Neural progenitor cell (in vitro differentiated cells): ENCODE measurements at regions not wholly inside any gene's neighbourhood (a gene's known extent, or its start where the extent isn't known, plus 50 kb on each side); places are given as distances from the start of the nearest gene placed in this dataset.

Source experiments
- DNase-seq: peaks from one replicate; pipeline ENCODE4 v3.0.0-alpha.2; 2016; ENCODE audit warnings: low spot score
- H2AFZ ChIP-seq: fragments of 200-600 bp; sonication (generic); replicated peaks from 2 replicates; pipeline ENCODE4 v1.6.1; 2016; ENCODE audit warnings: antibody characterized with exemption
- H3F3A ChIP-seq: fragments of 200-600 bp; sonication (generic); 2 replicates; pipeline ENCODE4 v1.6.1; 2016; ENCODE audit warnings: antibody characterized with exemption, low read depth
- H3K27ac ChIP-seq: fragments of 200-600 bp; sonication (generic); 2 replicates; pipeline ENCODE4 v1.5.1; 2016; ENCODE audit warnings: mild to moderate bottlenecking
- H3K27me3 ChIP-seq: fragments of 200-600 bp; sonication (generic); 2 replicates; pipeline ENCODE4 v1.6.1; 2016; ENCODE audit warnings: mild to moderate bottlenecking, moderate library complexity
- H3K36me3 ChIP-seq: fragments of 200-600 bp; sonication (generic); 2 replicates; pipeline ENCODE4 v1.5.1; 2016
- H3K4me1 ChIP-seq: fragments of 200-600 bp; sonication (generic); 2 replicates; pipeline ENCODE4 v1.6.1; 2016; ENCODE audit warnings: mixed run types
- H3K4me2 ChIP-seq: fragments of 200-600 bp; sonication (generic); 2 replicates; pipeline ENCODE4 v1.6.1; 2016
- H3K4me3 ChIP-seq: fragments of 200-600 bp; sonication (generic); 2 replicates; pipeline ENCODE4 v1.5.1; 2016
- H3K79me2 ChIP-seq: fragments of 200-600 bp; sonication (generic); 2 replicates; pipeline ENCODE4 v1.6.1; 2016; ENCODE audit warnings: low read depth
- H3K9ac ChIP-seq: fragments of 200-600 bp; sonication (generic); 2 replicates; pipeline ENCODE4 v1.6.1; 2016
- H3K9me3 ChIP-seq: fragments of 200-600 bp; sonication (generic); 2 replicates; pipeline ENCODE4 v1.5.1; 2016; ENCODE audit warnings: low read depth
- H4K20me1 ChIP-seq: fragments of 200-600 bp; sonication (generic); 2 replicates; pipeline ENCODE4 v1.6.1; 2016; ENCODE audit warnings: low read depth
- H3K27ac Mint-ChIP-seq: 3 replicates; pipeline ENCODE4 v1.8.0; 2021; ENCODE audit warnings: mixed read lengths
- H3K27me3 Mint-ChIP-seq: 2 replicates; pipeline ENCODE4 v1.8.0; 2022; ENCODE audit warnings: low read depth, mild to moderate bottlenecking, inconsistent platforms, moderate library complexity, mixed read lengths; ENCODE audit not compliant: insufficient read depth
- H3K36me3 Mint-ChIP-seq: 3 replicates; pipeline ENCODE4 v1.8.0; 2021; ENCODE audit warnings: mixed read lengths
- H3K4me1 Mint-ChIP-seq: 3 replicates; pipeline ENCODE4 v1.8.0; 2021; ENCODE audit warnings: mixed read lengths
- H3K4me3 Mint-ChIP-seq: 3 replicates; pipeline ENCODE4 v1.8.0; 2021; ENCODE audit warnings: mild to moderate bottlenecking, moderate library complexity, mixed read lengths
- H3K9me3 Mint-ChIP-seq: 3 replicates; pipeline ENCODE4 v1.8.0; 2020; ENCODE audit warnings: mixed read lengths
- EZH2 ChIP-seq: fragments of 200-600 bp; sonication (generic); IDR thresholded peaks from 2 replicates; pipeline ENCODE4 v1.6.1; 2017; ENCODE audit warnings: antibody characterized with exemption, mild to moderate bottlenecking, moderate library complexity
- EZH2phosphoT487 ChIP-seq: fragments of 200-600 bp; sonication (generic); IDR thresholded peaks from 2 replicates; pipeline ENCODE4 v1.6.1; 2017; ENCODE audit warnings: antibody characterized with exemption
- TF ChIP-seq, protein P1 (sequence below): fragments of 200-600 bp; sonication (generic); IDR thresholded peaks from 2 replicates; pipeline ENCODE4 v1.5.1; 2017; ENCODE audit warnings: antibody characterized with exemption, mild to moderate bottlenecking

GRCh38 chr5:51013036-51013435 is 346.6 kb downstream of the PARP8 start:
- Mint-ChIP-seq H3K4me3 (no peak overlapping the region), H3K27ac (no peak overlapping the region), H3K4me1 (no peaks in the 10 kb centered on the region), H3K36me3 (no peaks in the 10 kb centered on the region), H3K27me3 (peaks cover 2% of the 10 kb centered on the region), H3K9me3 (no peaks in the 10 kb centered on the region)
- TF ChIP-seq, protein P1, sequence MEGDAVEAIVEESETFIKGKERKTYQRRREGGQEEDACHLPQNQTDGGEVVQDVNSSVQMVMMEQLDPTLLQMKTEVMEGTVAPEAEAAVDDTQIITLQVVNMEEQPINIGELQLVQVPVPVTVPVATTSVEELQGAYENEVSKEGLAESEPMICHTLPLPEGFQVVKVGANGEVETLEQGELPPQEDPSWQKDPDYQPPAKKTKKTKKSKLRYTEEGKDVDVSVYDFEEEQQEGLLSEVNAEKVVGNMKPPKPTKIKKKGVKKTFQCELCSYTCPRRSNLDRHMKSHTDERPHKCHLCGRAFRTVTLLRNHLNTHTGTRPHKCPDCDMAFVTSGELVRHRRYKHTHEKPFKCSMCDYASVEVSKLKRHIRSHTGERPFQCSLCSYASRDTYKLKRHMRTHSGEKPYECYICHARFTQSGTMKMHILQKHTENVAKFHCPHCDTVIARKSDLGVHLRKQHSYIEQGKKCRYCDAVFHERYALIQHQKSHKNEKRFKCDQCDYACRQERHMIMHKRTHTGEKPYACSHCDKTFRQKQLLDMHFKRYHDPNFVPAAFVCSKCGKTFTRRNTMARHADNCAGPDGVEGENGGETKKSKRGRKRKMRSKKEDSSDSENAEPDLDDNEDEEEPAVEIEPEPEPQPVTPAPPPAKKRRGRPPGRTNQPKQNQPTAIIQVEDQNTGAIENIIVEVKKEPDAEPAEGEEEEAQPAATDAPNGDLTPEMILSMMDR = no peak
- TF ChIP-seq EZH2phosphoT487 = no peak
- Histone ChIP-seq H2AFZ (no peak overlapping the region), H3F3A (no peaks in the 10 kb centered on the region), H3K36me3 (no peaks in the 10 kb centered on the region), H3K79me2 (no peaks in the 10 kb centered on the region), H3K4me3 (no peak overlapping the region), H3K27me3 (no peaks in the 10 kb centered on the region), H3K4me1 (no peaks in the 10 kb centered on the region), H3K9me3 (no peaks in the 10 kb centered on the region), H3K9ac (no peak overlapping the region), H3K27ac (no peak overlapping the region), H3K4me2 (no peak overlapping the region), H4K20me1 (no peaks in the 10 kb centered on the region)
- no peak for DNase-seq

DNA sequence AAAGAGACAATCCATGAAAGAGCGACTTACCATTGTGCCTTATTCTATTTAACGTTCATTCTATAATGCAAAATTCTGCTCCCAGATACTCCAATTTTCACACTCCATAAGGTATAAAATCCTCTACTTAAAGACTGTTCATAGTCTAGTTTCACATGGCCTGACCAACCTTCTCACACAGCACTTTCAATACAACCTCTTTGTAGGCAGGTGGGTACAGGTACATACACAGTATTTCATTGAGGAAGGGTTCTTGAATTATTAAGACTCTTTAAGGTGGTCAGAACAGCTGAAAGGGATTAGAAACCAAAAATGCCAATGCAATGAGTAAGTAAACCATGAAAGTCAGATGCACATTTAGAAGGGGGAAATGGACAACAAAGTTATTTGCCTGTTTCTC is 352.0 kb downstream of the PARP8 start:
- no peak overlapping the region for H3K27ac ChIP-seq
- H3K4me1 Mint-ChIP-seq = no peaks in the 10 kb centered on the region
- DNase-seq = no peak
- no peaks in the 10 kb centered on the region for H3K27me3 ChIP-seq
- no peaks in the 10 kb centered on the region for H3F3A ChIP-seq
- H3K9me3 ChIP-seq = no peaks in the 10 kb centered on the region
- no peaks in the 10 kb centered on the region for H3K36me3 Mint-ChIP-seq
- no peak for TF ChIP-seq EZH2phosphoT487
- TF ChIP-seq EZH2 = no peak
- TF ChIP-seq, protein P1 = no peak
- H3K4me1 ChIP-seq = no peaks in the 10 kb centered on the region
- no peaks in the 10 kb centered on the region for H3K9me3 Mint-ChIP-seq
- H3K27ac Mint-ChIP-seq = no peak overlapping the region
- no peaks in the 10 kb centered on the region for H3K36me3 ChIP-seq
- H3K79me2 ChIP-seq = no peaks in the 10 kb centered on the region
- H3K9ac ChIP-seq = no peak overlapping the region
- no peak overlapping the region for H3K4me3 Mint-ChIP-seq
- H4K20me1 ChIP-seq = no peaks in the 10 kb centered on the region
- H3K4me3 ChIP-seq = no peak overlapping the region
- no peak overlapping the region for H3K4me2 ChIP-seq
- no peak overlapping the region for H2AFZ ChIP-seq
- H3K27me3 Mint-ChIP-seq = peaks cover 2% of the 10 kb centered on the region

- TF ChIP-seq EZH2 (no peak), EZH2phosphoT487 (no peak)
- TF ChIP-seq, protein P1 = no peak
- Mint-ChIP-seq H3K9me3 (no peaks in the 10 kb centered on the region), H3K4me3 (no peak overlapping the region), H3K27ac (no peak overlapping the region), H3K27me3 (peaks cover 5% of the 10 kb centered on the region), H3K4me1 (no peaks in the 10 kb centered on the region), H3K36me3 (no peaks in the 10 kb centered on the region)
- no peak overlapping the region for H2AFZ ChIP-seq
- DNase-seq = no peak
- no peaks in the 10 kb centered on the region for H3K27me3 ChIP-seq
- H4K20me1 ChIP-seq = no peaks in the 10 kb centered on the region
- H3K4me3 ChIP-seq = no peak overlapping the region
- no peak overlapping the region for H3K27ac ChIP-seq
- no peaks in the 10 kb centered on the region for H3K36me3 ChIP-seq
- H3F3A ChIP-seq = no peaks in the 10 kb centered on the region
- H3K4me2 ChIP-seq = no peak overlapping the region
- H3K9ac ChIP-seq = no peak overlapping the region
- no peaks in the 10 kb centered on the region for H3K4me1 ChIP-seq
- no peaks in the 10 kb centered on the region for H3K9me3 ChIP-seq
- no peaks in the 10 kb centered on the region for H3K79me2 ChIP-seq
These were observed 357.8 kb downstream of the PARP8 start for GRCh38 chr5:51024263-51024662.

GRCh38 chr5:51027271-51027670 is 356.0 kb upstream of the ISL1 start:
- H3K4me2 ChIP-seq = no peak overlapping the region
- no peak overlapping the region for H3K4me3 Mint-ChIP-seq
- H3K4me3 ChIP-seq = no peak overlapping the region
- TF ChIP-seq EZH2 (no peak), EZH2phosphoT487 (no peak)
- TF ChIP-seq, protein P1 = no peak
- no peaks in the 10 kb centered on the region for H3K9me3 ChIP-seq
- H3F3A ChIP-seq = no peaks in the 10 kb centered on the region
- no peak overlapping the region for H3K27ac ChIP-seq
- H3K9me3 Mint-ChIP-seq = no peaks in the 10 kb centered on the region
- no peak for DNase-seq
- no peaks in the 10 kb centered on the region for H4K20me1 ChIP-seq
- H3K27me3 ChIP-seq = no peaks in the 10 kb centered on the region
- H3K27ac Mint-ChIP-seq = no peak overlapping the region
- no peaks in the 10 kb centered on the region for H3K4me1 ChIP-seq
- no peaks in the 10 kb centered on the region for H3K4me1 Mint-ChIP-seq
- no peak overlapping the region for H2AFZ ChIP-seq
- H3K27me3 Mint-ChIP-seq = peaks cover 5% of the 10 kb centered on the region
- no peaks in the 10 kb centered on the region for H3K79me2 ChIP-seq
- H3K36me3 Mint-ChIP-seq = no peaks in the 10 kb centered on the region
- H3K9ac ChIP-seq = no peak overlapping the region
- no peaks in the 10 kb centered on the region for H3K36me3 ChIP-seq
